GM21619 (cell line): ENCODE measurements at regions not wholly inside any gene's neighbourhood (a gene's known extent, or its start where the extent isn't known, plus 50 kb on each side); places are given as distances from the start of the nearest gene placed in this dataset.
"Not testable (repeated sequence)": the region's sequence is repeated elsewhere in the genome, so short reads cannot be mapped to it uniquely, and the experiment has no call there.

ENCODE experiments used
- ATAC-seq: cut with Tn5 transposase; IDR thresholded peaks from one replicate; pipeline ENCODE4 v1.9.1; 2021; ENCODE audit not compliant: unreplicated experiment

DNA sequence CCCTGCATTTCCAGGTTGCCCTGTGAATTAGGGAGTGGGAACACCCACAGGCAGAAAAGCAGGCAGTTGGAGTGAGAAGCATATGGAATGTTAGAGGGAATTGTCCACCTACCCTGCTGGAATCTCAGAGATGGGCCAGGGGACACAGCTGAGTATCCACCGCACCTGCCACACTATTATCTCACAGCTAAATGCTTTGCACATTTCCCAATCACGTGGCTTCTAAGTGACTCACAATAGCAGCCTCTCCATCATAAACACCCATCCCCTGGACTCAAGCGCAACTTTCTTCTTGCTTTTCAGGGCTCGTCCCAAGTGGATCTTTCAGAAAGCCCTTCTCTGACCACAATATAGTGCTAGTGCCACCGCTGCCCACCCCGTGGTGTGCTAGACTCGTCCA is 389.0 kb upstream of the LMCD1 start:
- ATAC-seq, result no peak

DNA sequence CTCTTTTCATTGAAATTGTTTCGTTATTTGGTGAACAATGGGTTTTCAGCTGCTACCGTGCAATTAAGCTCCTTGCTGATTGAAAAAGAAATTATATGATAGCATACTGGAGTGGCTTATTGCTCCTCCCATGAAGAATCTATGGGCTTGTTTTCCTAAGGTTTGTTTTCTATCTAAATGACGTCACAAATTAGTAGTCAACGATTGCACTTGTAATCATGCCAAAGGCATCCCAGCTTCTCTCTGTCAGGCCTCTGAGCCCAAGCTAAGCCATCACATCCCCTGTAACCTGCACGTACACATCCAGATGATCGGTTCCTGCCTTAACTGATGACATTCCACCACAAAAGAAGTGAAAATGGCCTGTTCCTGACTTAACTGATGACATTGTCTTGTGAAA is 388.0 kb upstream of the LMCD1 start:
- ATAC-seq, result no peak

DNA sequence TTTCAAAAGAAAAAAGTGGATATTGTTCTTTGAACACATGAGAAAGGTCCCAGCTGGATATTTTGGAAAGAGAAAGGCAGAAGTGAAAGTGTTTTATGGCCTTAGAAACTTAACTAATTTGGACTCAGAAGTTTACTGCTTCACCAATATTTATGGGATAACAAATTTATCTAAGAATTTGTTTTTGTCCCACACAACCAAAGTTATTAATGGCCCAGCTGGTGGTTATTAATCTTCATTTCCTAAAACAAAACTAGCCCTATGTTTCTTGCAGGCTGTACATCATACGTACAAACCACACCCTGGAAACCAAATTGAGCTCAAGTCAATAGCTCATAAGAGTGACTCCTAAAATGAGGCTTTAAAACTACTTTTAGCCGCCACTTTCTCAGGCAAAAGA is 372.9 kb upstream of the LMCD1 start:
- no peak for ATAC-seq

DNA sequence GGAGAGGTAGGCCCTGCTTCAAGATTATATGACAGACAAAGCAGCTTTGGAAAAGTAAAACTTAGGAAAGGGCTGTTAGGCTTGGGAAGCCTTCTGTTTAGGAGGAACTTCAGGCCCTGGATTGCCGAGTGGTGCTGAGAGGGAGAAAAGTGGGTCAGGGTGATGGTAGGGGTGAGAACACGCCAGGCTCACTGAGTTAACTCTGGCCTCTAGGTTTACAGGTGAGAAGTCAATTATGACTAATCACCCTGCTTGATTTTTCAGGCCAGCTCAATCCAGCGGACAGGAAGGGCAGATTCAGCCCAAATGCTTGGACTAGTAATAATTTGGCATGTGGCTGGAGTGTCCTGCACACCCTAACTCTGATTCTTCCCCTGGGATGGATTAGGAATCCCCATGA is 365.1 kb upstream of the LMCD1 start:
- ATAC-seq, result no peak

DNA sequence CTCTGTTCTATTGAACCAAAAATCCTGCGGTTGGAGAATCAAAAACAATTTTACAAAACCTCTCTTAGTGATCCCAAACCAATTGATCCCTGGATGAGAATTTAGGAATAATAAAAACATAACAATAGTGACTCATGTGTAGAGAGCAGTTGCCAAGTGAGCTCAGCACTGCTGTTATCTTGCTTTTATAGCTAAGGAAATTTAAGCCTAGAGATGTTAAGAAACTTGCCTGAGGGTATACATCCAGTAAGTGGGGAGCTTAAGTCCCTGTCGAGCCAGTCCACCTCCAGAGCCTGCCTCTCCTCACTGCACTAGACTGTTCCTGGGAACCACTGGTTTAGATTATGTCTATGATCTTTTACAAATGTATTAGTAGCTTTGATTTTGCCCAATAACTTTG is 358.4 kb upstream of the LMCD1 start:
- ATAC-seq, result no peak

DNA sequence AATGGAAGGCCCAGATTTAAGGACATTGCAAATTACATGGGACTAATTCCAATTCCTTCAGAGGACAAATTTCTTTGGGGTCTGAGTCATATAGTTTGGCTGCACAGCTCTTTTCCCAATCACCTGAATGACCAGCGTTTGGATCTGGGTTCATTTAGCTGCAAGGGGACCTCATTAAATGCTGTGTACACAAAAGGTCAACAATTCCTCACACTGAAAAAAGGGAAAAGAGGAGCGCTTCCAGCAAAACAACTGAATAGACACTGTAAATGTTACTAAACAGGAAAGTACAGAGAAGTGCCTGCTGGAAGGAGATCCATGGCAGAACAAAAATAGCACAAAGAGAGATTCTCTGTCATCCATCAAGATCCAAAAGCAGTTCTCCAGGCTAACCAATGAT is 356.0 kb upstream of the LMCD1 start:
- ATAC-seq, result no peak

DNA sequence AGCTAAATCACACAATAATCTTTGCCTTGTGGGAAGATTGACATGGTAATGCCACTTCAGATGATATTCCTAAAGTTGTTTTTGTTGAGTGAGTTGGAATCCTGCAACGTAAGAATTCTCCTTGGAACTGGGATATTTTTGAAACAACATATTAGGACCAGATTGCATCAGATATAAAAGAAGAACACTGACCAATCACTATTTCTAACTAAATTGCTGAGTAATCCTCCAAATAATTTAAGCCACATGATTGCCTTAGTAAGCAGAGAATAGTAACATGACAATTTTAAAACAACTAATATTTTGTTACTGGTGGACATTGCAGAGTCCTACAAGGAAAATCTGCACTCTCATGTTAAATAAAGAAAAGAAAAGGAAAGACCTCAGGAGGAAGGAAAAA is 353.9 kb upstream of the LMCD1 start:
- no peak for ATAC-seq

DNA sequence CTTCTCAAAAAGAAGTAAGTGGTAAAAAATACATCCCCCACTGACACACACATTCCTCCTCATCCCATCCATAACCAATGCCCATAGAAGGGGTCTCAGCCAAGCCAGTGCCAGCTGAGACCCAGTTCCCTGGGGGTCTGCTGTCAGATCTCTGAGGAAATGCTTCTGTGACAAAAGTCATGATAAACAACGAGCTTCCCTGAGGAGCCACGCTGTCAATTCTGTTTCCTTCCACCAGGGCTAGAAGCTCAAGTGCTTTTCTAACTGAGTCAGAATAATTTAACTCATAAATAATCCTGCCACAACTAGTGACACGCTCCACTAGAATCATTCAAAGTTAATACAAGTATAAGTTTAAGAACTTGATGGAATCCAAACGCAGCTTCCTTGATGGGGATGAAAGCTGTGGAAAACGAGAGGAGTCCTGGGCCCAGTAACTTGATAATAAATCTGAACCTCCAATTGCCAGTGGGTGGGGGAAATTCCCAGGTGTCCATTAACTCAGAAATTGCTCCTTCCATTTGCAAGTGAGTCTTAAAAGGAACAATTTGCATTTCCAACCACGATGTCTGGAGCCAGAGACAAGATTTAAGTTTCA is 348.7 kb upstream of the LMCD1 start:
- no peak for ATAC-seq

DNA sequence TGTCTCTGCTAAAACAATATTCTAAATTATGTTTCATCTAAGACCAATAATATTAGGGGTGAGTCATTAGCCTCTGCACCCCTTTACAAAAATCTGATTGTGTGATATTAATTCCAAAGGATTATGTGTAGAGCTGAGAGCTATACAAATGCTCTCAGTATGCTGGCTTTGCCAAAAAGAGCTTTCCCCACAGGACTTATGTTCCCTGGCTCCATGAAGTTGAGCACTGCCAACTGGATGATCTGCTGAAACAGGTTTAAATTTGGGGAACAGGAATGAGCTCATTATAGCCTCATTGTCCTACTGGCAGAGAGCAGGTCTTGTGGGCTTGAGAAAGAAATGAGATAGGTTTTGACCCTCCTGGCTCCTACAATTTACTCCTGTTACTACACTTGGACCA is 347.8 kb upstream of the LMCD1 start:
- no peak for ATAC-seq

DNA sequence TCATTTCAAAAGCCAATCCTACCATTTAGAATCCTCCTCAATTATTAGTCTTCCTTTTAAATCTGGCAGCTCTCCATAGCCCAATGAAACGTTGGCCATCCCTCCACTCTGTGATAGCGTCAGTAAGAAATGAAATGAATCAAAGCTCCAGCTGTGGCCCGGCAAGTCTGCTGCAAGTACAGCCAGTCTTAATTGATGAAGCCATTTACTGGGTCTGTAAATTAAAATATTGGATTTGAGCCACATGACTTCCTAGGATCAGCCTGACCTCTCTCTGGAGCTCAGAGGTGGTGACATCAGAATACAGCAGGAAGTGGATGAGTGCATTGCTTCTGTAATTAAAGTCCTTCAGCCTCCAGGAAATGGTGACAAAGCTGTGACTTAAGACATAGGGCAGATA is 347.0 kb upstream of the LMCD1 start:
- ATAC-seq, result no peak

DNA sequence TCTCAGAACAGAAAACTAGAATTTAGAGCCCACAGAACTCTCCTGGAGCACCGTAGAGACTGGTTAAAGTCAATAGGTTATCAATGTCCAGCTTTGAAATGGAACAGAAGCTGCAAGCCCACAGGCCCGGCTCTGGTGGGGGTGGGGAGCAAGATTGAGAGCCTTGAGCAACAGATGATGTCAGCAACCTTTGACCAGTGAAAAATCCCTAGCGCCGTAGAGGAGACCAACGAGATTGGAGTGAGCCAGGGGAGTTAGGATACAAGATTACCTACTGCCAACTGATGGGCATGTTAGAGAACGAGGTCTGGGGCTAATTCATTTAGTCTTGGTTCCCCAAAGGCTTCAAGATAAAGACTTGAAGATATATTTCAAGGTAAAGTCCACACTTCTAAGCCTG is 345.5 kb upstream of the LMCD1 start:
- no peak for ATAC-seq

DNA sequence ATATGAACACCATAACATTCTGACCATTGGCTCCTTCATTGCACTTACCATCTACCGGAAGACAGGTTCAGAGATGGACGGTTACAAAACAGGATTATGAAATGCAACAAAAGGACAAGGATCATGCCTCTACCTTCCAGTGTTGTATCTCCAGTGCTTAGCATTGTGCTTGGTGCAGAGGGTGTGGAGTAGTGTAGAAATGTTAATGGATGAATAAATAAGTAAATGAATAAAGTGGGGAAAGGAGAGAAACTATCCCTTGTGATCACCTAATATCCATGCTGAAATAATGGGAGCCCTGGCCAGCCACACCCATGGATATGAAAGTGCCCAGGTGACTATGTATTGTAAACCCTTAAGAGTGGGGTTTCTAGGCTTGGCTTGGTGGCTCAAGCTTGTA is 344.8 kb upstream of the LMCD1 start:
- no peak for ATAC-seq

DNA sequence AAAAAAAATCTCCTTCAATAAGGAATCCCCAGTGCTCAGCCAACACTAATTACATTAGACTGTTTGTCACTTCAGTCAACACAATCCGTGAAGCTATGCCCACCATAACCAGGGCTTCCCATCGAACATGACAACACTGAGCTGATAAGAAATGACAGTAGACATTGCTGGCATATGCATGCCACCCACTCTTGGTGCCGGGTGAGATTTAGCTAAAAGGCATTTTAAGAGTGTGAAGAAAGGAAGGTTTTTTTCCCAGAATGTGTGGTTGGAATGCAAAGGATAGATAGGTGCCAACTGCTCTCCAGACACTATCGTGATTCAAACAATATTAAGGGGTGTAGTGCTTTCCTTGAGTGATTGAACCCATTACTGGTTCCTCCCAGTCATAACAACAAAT is 344.0 kb upstream of the LMCD1 start:
- ATAC-seq, result no peak

DNA sequence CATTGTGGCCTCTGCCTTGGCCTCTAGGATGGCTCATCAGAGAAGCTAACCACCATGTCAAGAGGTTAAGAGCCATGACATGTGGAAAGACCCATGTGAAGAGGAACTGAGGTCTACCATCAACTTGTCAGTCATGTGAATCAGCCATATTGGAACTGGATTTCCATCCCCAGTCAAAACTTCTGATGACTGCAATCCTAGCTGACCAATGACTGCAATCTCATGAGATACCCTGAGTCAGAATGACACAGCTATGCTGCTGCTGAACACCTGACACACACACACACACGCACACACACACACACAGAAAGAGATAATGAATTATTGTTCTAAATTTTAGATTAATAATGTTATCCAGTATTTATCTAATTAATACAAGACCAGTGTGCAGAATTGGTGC is 337.5 kb upstream of the LMCD1 start:
- ATAC-seq, result no peak

DNA sequence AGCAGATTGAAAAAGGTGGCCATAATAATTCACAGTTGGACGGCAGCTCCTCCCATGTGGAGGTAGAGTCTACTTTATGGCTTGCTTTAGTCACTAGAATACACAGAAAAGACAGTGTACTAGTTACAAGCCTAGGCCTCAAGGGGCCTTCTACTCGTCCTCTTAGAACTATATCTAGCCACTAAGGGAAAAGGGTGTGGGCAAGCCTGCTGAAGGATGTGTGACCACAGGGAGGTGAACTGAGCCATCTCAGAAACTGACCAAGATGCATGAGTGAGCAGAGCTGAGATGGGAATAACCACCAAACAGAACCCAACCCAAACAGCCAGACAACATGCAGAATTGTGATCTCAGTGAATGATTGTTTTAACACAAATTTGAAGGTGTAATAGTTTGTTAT is 335.6 kb upstream of the LMCD1 start:
- ATAC-seq, result no peak

DNA sequence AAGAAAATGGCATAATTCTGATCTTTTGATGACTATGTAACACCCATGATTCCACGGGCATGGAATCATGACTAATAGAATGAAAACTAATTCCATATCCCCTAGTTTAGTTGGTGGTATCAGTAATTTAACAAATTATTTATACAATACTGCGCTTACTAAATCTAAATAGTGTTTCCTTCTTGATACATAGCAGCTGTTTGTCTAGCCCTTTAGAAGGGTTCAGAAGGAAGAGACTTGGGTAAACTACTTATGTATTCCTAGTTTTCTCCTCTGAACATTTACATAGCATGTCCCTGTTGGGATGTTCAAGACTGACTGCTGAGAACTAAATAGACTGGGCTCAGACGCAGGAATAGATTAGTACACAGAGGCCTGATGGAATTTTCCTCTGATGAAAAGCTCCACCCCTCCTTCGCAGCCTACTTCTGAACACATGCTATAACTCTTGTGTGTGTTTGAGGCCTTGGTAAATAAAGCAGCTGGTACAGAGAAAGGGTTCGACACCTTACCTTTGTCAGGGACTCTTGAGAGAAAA is 330.6 kb upstream of the LMCD1 start:
- ATAC-seq, result no peak

DNA sequence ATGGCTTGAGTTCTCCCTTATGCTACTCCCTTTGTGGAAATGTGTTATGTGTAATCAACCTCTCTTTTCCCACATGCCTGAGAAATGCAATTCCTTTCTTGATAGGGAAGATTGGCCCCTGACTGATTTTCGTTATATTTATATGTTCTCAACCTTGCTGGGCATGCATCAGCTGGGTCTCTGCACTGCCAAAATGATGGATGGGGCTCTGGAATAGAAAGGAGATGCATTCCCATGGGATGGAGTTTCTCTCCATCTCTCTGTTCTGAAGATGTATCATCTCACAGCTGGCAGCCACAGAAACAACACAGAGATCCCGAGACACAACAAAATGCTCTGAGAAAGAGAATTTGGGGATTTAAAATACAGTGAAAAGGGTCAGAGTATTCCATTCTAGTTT is 327.7 kb upstream of the LMCD1 start:
- no peak for ATAC-seq

DNA sequence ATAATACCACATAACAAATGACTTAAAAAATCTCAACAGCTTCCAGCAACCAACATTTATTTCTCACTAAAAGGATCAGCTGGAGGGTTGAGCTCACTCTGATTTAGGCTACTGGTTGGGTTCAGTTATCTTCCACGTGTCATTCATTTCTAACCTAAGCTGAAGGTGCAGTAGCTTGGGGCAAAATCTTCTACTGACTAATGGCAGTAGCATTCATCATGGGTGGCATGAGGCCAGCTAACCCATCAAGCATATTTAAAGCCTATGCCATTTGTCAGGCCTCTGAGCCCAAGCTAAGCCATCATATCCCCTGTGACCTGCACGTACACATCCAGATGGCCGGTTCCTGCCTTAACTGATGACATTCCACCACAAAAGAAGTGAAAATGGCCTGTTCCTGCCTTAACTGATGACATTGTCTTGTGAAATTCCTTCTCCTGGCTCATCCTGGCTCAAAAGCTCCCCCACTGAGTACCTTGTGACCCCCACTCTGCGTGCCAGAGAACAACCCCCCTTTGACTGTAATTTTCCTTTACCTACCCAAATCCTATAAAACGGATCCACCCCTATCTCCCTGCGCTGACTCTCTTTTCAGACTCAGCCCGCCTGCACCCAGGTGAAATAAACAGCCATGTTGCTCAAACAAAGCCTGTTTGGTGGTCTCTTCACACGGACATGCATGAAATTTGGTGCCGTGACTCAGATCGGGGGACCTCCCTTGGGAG is 324.7 kb upstream of the LMCD1 start:
- not testable (repeated sequence) for ATAC-seq

DNA sequence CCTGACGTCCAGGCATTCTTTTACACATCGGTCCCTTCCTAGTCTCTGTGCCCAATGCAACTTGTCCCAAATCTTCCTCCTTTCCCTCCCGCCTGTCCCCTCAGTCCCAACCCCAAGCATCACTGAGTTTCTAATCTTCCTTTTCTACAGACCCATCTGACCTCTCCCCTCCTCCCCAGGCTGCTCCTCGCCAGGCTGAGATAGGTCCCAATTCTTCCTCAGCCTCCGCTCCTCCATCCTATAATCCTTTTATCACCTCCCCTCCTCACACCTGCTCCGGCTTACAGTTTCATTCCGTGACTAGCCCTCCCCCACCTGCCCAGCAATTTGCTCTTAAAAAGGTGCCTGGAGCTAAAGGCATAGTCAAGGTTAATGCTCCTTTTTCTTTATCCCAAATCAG is 323.1 kb upstream of the LMCD1 start:
- ATAC-seq, result not testable (repeated sequence)

DNA sequence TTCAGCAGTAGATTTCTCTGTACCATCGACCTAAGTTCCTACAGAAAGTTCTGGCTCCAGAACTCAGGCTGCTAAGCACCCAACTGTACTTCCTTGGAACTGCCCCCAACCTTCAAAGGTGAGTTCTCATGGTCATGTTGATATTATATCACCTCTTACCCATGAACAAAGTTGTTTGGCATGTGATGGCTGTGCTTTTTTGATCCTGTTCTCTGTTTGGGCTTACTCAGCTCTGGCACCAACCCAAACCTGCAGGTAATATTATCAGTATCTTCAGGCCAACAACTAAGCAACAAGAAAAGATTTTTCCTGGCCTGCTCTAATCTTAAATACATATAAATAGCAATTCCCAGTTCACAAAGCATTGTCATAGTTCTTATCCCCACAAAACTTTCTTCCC is 318.7 kb upstream of the LMCD1 start:
- no peak for ATAC-seq

DNA sequence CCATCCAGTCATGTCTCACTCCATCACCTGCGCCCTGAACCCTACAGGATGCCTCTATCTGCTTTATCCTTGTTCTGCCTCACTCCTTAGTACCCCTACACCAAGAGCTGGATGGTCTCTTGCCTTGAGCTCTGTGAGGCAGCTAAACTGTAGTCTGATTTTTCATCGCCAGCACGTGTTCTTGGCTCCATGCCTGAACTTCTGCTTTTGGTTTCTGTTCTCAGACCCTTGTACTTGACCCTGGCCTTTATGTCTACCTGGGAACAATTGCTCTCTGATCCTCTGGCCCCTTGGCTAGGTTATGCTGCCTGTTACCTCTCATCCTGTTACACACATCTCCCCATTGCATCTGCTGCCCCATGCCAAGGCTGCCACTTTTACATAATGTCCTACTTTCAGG is 318.0 kb upstream of the LMCD1 start:
- peak; percentile 65 for ATAC-seq

DNA sequence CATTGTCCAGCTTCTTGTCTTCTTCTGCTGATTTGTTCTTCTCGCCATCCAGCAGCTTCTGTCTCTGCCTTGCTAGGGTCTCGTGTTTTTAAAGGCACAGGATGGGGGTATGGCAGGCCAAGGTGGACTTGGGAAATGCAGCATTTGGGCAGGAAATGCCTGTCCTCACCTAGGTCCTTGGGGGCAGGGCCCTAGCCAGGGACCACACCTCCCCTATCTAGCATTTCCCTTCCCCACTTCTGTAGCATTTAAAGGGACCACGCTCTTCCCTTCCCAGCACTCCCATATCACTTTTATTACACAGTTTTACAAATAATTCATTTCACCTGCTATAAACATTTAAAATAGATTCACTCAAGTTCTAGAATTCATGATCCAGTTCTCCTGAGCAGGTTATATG is 315.4 kb upstream of the LMCD1 start:
- no peak for ATAC-seq

DNA sequence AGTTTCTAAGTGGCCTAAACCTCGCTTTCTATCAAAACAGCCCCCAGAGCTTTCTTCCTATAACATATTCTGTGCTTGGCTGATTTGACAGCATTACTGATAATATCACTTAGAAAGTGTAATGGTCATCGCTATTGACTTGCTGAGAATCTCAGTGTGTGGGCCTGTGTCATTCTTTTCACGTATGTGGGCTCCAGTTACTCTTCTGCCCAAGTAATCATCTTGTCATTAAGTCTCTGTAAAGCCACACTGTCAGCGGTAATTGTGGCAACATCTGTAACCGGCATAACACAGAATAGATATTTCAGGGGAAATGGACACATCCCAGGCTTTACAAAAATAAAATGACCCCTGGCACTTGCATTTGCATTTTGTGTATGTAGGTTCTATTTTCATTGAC is 313.6 kb upstream of the LMCD1 start:
- no peak for ATAC-seq
